HG03135 (cell line): ENCODE measurements at regions not wholly inside any gene's neighbourhood (a gene's known extent, or its start where the extent isn't known, plus 50 kb on each side); places are given as distances from the start of the nearest gene placed in this dataset.

Source experiments
- ATAC-seq: cut with Tn5 transposase; IDR thresholded peaks from one replicate; pipeline ENCODE4 v1.9.1; 2021; ENCODE audit warnings: mild to moderate bottlenecking, moderate library complexity; ENCODE audit not compliant: unreplicated experiment

DNA sequence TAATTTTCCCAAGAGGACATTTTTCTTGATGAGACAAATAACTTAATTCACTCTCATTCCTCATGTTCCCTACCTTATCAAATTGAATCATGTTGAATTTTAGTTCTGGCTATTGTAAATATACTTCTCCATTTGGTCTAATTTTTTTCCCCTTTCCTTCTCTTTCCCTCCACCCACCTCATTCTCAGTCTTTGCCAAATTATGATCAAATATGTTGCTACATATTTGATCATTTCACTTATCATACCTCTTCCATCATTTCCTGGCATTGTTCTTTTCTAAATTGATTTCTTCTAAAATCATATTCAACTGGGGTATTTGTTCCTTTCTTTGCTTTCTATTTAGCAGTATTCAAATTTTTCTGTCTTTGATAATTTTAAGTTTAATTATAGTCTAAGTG lies 52.3 kb downstream of the HDGFL1 start:
- ATAC-seq = no peak

GRCh38 chr6:22622351-22622750 lies 53.0 kb downstream of the HDGFL1 start:
- ATAC-seq = no peak

DNA sequence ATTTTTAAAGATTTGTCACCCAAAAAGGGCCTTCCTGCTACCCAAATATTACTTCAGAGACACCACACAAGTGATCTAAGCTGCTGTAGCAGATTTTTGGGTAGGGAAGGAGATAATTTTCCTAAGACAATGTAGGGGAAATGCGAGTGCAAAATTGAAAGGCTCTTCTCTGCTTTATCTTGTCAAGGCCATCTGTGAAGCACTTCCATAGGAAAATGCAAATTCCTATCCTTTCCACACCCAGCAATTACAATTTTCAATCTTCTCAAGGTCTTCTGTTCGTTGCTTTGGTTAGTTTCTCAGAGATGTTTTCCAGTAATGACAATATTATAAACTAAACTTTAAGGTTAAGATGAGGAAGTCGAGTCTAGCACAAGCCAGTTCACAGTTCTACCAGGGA lies 53.4 kb downstream of the HDGFL1 start:
- ATAC-seq = no peak

DNA sequence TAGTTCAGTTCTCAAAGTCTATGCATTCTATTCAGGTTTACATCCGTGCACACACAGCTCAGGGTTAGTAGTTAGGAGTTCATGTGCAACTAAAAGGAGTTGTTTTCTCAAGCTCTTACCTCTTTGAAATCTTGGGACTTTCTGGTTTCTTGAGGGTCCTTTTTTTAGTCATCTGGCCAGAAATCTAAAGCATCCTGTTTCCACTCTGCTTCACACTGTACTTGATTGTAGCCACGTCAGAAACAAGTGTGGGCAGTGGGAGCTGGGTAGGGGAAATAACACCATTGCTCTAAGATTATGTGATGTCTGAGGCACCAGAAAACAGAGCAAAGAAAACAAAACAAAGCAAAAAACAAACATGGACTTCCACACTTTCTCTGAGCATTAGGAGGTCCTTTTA lies 58.3 kb downstream of the HDGFL1 start:
- no peak for ATAC-seq

- ATAC-seq = no peak
Observed at GRCh38 chr6:22631091-22631490, 61.7 kb downstream of the HDGFL1 start.

DNA sequence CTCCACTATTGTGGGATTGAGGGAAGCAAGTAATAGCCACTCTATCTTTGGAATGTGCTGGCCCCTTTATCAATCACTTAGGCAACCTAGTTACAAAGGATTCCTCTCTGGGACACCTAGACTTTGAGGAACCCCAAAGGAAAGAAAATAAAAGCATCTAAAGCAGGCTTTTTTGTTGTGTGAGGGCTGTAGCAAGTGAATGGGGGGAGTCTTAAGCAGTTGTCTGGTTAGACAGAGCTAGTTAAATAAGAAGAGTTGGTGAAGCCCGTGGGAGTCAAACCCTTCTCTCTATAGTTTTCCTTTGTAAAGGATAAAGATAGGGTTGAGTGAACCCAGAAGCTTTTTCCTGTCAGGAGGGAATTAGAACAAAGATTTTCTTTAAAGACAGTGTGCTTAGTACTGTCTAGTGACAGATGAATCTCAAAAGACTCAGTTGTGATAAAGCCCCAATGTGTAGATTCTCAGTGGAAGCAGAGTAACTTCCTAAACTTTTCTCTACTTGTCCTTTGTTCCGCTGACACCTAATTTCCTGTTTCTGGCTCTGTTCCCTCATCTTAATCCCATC lies 63.3 kb downstream of the HDGFL1 start:
- no peak for ATAC-seq

DNA sequence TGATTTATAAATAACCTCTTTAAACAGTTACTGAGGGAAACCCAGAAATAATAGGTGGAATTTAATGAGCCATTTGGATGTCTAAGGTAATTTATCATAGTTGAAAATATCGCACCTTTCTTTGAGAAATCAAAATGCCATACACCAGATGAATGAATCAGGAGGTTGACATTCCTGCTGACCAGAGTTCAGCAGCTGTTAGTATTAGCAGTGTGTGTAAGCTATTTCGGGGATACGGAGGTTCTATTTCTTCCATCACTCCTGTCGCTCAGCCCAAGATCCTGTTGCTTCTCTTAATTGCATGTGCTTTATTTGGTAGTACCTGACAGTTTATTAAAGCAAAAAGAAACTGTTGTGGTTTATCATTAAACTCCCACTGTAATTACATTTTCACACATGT lies 67.1 kb downstream of the HDGFL1 start:
- no peak for ATAC-seq

GRCh38 chr6:22637782-22638181 lies 68.4 kb downstream of the HDGFL1 start:
- ATAC-seq = no peak

DNA sequence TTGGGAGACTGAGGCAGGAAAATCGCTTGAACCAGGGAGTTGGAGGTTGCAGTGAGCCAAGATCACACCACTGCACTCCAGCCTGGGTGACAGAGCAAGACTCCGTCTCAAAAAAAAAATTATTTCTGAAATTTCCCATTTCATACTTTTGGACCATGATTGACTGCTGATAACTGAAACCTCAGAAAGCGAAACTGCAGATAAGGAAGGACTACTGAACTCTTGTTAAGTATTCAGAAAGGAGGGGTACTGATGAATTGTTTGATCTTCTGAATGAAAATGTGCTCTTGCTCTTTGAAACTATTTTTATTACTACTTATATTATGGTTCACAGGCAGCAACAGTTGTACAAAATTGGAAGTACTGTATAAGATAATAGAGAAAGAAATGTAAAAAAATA lies 69.0 kb downstream of the HDGFL1 start:
- ATAC-seq = no peak

GRCh38 chr6:22642254-22642653 lies 72.9 kb downstream of the HDGFL1 start:
- ATAC-seq = no peak

GRCh38 chr6:22643780-22644179 lies 74.4 kb downstream of the HDGFL1 start:
- no peak for ATAC-seq

DNA sequence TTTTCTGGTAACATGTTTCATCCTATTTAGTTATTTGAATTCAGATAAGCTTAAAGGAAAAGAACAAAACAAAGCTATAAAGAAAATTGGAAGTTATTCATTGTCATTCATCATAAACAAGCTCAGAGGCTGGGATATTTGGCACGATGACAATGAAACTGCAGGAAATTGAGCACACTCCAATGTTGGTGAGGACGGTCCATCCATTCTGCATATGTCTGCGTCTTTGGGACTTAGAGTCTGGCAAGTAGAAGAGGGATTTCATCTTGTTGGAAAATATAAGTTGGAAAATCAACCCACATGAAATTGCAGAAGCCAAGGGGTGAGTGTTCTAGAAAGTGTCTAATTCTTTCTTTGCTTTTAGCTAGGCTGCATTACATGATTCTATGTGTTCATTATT lies 78.4 kb downstream of the HDGFL1 start:
- ATAC-seq = no peak

DNA sequence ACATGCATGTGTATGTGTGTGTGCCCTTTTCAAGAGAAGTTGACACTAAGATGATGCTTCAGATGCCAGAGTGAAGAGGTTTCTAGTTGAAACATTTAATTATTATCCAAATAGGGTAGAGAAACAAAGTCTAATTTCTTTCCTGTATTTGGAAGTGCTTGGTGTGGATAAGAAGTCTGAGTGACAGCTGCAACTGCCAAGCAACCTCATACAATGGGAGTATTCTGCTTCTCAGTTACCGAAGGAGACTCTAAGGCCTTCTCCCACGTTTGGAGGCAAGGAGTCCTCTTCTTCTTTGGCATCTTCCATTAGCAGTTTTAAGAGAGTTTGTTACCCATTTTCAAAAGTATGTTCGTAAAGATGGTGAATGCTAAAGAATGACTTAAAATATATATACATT lies 82.4 kb downstream of the HDGFL1 start:
- ATAC-seq = no peak

- no peak for ATAC-seq
Observed at GRCh38 chr6:22653980-22654610, 84.7 kb downstream of the HDGFL1 start.

- peak; percentile 78 for ATAC-seq
Observed at GRCh38 chr6:22656706-22657351, 87.5 kb downstream of the HDGFL1 start.

- peak; percentile 42 for ATAC-seq
Observed at GRCh38 chr6:22657352-22657980, 88.1 kb downstream of the HDGFL1 start.

DNA sequence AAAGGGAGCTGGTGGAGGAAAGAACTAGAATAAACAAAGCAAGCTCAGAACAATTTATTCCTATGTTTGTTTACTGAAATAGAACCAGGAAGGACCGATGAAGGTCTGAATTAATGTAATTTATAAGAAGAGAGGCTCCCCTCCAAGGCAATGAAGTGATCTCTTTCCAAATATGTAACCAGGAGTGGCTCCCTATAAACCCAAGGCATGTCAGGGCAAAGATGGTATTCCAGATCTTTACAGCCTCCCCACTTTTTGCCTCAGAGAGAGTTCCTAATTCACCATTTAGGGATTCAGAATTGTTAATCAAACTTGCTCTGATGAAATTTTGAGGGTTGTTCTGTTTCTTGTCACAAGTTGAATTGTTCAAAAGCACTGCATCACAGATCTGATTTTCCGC lies 88.8 kb downstream of the HDGFL1 start:
- no peak for ATAC-seq

- ATAC-seq = no peak
Observed at GRCh38 chr6:22658934-22659333, 89.6 kb downstream of the HDGFL1 start.

GRCh38 chr6:22664968-22665367 lies 95.6 kb downstream of the HDGFL1 start:
- ATAC-seq = no peak

DNA sequence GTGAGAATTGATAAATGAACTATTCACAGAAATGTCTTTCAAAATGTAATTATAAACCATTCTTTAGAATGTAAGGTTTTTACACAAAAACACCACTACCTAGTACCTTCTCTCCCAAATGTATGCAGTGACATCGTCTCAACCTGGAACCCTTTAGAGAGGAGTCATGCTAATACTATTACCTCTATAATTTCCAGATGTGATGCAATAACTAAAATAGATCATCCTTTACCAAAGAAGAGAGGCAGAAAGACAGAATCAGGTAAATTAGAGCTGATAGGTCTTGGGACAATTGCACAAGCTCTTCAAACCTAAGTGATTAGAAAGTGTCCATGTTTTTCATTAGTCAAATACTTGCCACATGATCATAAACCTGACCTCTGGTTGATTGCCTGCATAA lies 96.7 kb downstream of the HDGFL1 start:
- ATAC-seq = no peak

- no peak for ATAC-seq
Observed at GRCh38 chr6:22666586-22666985, 97.2 kb downstream of the HDGFL1 start.

GRCh38 chr6:22667855-22668254 lies 98.5 kb downstream of the HDGFL1 start:
- no peak for ATAC-seq
